MM.1S (cell line): ENCODE measurements at regions not wholly inside any gene's neighbourhood (a gene's known extent, or its start where the extent isn't known, plus 50 kb on each side); places are given as distances from the start of the nearest gene placed in this dataset.

Experiments
- DNase-seq: peaks from one replicate; pipeline ENCODE4 v3.0.0-alpha.2; 2015
- H2AFZ ChIP-seq: fragments of 300-600 bp; sonication (generic); 2 replicates; pipeline ENCODE4 v1.6.0; 2016; ENCODE audit warnings: antibody characterized with exemption, low read length
- H3F3A ChIP-seq: fragments of 300-600 bp; sonication (generic); 2 replicates; pipeline ENCODE4 v1.6.1; 2016; ENCODE audit warnings: mild to moderate bottlenecking, antibody characterized with exemption, low read length, moderate library complexity, mixed read lengths; ENCODE audit not compliant: insufficient read depth
- H3K27ac ChIP-seq: fragments of 300-600 bp; sonication (generic); 2 replicates; pipeline ENCODE4 v1.5.1; 2016; ENCODE audit warnings: mild to moderate bottlenecking, low read length
- H3K27me3 ChIP-seq: fragments of 300-600 bp; sonication (generic); replicated peaks from 2 replicates; pipeline ENCODE4 v1.6.0; 2016; ENCODE audit warnings: low read length; ENCODE audit not compliant: insufficient read depth
- H3K36me3 ChIP-seq: fragments of 300-600 bp; sonication (generic); replicated peaks from 2 replicates; pipeline ENCODE4 v1.6.1; 2016; ENCODE audit warnings: mild to moderate bottlenecking, low read length, mixed read lengths; ENCODE audit not compliant: insufficient read depth
- H3K4me1 ChIP-seq: fragments of 300-600 bp; sonication (generic); 2 replicates; pipeline ENCODE4 v1.6.1; 2016; ENCODE audit warnings: low read length, mixed read lengths
- H3K4me2 ChIP-seq: fragments of 300-600 bp; sonication (generic); 2 replicates; pipeline ENCODE4 v1.6.0; 2016; ENCODE audit warnings: low read depth, low read length
- H3K4me3 ChIP-seq: fragments of 300-600 bp; sonication (generic); 2 replicates; pipeline ENCODE4 v1.5.1; 2016; ENCODE audit warnings: low read length, mixed read lengths
- H3K79me2 ChIP-seq: fragments of 300-600 bp; sonication (generic); 2 replicates; pipeline ENCODE4 v1.6.1; 2016; ENCODE audit warnings: mixed run types, low read length, mixed read lengths
- H3K9ac ChIP-seq: fragments of 300-600 bp; sonication (generic); 2 replicates; pipeline ENCODE4 v1.6.1; 2016; ENCODE audit warnings: low read length, mixed read lengths
- H3K9me2 ChIP-seq: fragments of 300-600 bp; sonication (generic); replicated peaks from 2 replicates; pipeline ENCODE4 v1.6.1; 2016; ENCODE audit warnings: mild to moderate bottlenecking, low read length, mixed read lengths; ENCODE audit not compliant: insufficient read depth
- H3K9me3 ChIP-seq: fragments of 300-600 bp; sonication (generic); replicated peaks from 2 replicates; pipeline ENCODE4 v1.6.1; 2016; ENCODE audit warnings: mild to moderate bottlenecking, low read length, mixed read lengths; ENCODE audit not compliant: insufficient read depth
- H4K20me1 ChIP-seq: fragments of 300-600 bp; sonication (generic); 2 replicates; pipeline ENCODE4 v1.6.1; 2016; ENCODE audit warnings: mild to moderate bottlenecking, low read length, moderate library complexity, mixed read lengths; ENCODE audit not compliant: insufficient read depth
- CTCF ChIP-seq: fragments of 300-600 bp; sonication (generic); IDR thresholded peaks from 2 replicates; pipeline ENCODE4 v1.5.1; 2016; ENCODE audit warnings: antibody characterized with exemption, low read length, mixed read lengths
- EZH2 ChIP-seq: fragments of 300-600 bp; sonication (generic); optimal IDR thresholded peaks from 2 replicates; pipeline ENCODE3; 2017; ENCODE audit warnings: low read depth, mild to moderate bottlenecking, antibody characterized with exemption, low read length, mixed read lengths
- EZH2phosphoT487 ChIP-seq: fragments of 300-600 bp; sonication (generic); IDR thresholded peaks from 2 replicates; pipeline ENCODE4 v1.6.1; 2018; ENCODE audit warnings: antibody characterized with exemption, low read length

- no peaks in the 10 kb centered on the region for H3K4me1 ChIP-seq
- H3K4me3 ChIP-seq, result no peak overlapping the region
- no peaks in the 10 kb centered on the region for H4K20me1 ChIP-seq
- TF ChIP-seq EZH2phosphoT487 (no peak), EZH2 (no peak), CTCF (no peak)
- no peak overlapping the region for H2AFZ ChIP-seq
- H3F3A ChIP-seq, result no peaks in the 10 kb centered on the region
- H3K27me3 ChIP-seq, result no peaks in the 10 kb centered on the region
- no peak overlapping the region for H3K4me2 ChIP-seq
- no peak for DNase-seq
- no peaks in the 10 kb centered on the region for H3K9me2 ChIP-seq
- no peaks in the 10 kb centered on the region for H3K9me3 ChIP-seq
- no peak overlapping the region for H3K9ac ChIP-seq
- H3K36me3 ChIP-seq, result no peaks in the 10 kb centered on the region
- H3K79me2 ChIP-seq, result no peaks in the 10 kb centered on the region
- H3K27ac ChIP-seq, result no peak overlapping the region
These were observed 833.7 kb upstream of the ROBO1 start for GRCh38 chr3:80601479-80601878.

- Histone ChIP-seq H3K4me1 (no peaks in the 10 kb centered on the region), H3K9me2 (no peaks in the 10 kb centered on the region), H3K36me3 (no peaks in the 10 kb centered on the region), H3K9ac (no peak overlapping the region), H2AFZ (no peak overlapping the region), H3K4me2 (no peak overlapping the region), H3K27ac (no peak overlapping the region), H4K20me1 (no peaks in the 10 kb centered on the region), H3K27me3 (no peaks in the 10 kb centered on the region), H3F3A (no peaks in the 10 kb centered on the region), H3K4me3 (no peak overlapping the region), H3K79me2 (no peaks in the 10 kb centered on the region), H3K9me3 (no peaks in the 10 kb centered on the region)
- TF ChIP-seq EZH2phosphoT487 (no peak), EZH2 (no peak), CTCF (no peak)
- DNase-seq, result no peak
These were observed 825.0 kb upstream of the ROBO1 start for GRCh38 chr3:80592792-80593191.

GRCh38 chr3:80586338-80586737 is 818.5 kb upstream of the ROBO1 start:
- H4K20me1 ChIP-seq, result no peaks in the 10 kb centered on the region
- no peak overlapping the region for H2AFZ ChIP-seq
- H3K4me1 ChIP-seq, result no peaks in the 10 kb centered on the region
- no peaks in the 10 kb centered on the region for H3K79me2 ChIP-seq
- no peak overlapping the region for H3K4me2 ChIP-seq
- TF ChIP-seq EZH2phosphoT487 (no peak), CTCF (no peak), EZH2 (no peak)
- H3K4me3 ChIP-seq, result no peak overlapping the region
- no peak for DNase-seq
- no peak overlapping the region for H3K27ac ChIP-seq
- H3F3A ChIP-seq, result no peaks in the 10 kb centered on the region
- H3K36me3 ChIP-seq, result no peaks in the 10 kb centered on the region
- H3K27me3 ChIP-seq, result no peaks in the 10 kb centered on the region
- no peaks in the 10 kb centered on the region for H3K9me2 ChIP-seq
- H3K9me3 ChIP-seq, result no peaks in the 10 kb centered on the region
- no peak overlapping the region for H3K9ac ChIP-seq
